PFSK-1 (cell line): ENCODE measurements at regions not wholly inside any gene's neighbourhood (a gene's known extent, or its start where the extent isn't known, plus 50 kb on each side); places are given as distances from the start of the nearest gene placed in this dataset.

Experiments used
- FOXP2 ChIP-seq: optimal IDR thresholded peaks from 2 replicates; pipeline ENCODE3; 2011; ENCODE audit warnings: borderline replicate concordance, control low read depth, inconsistent platforms; ENCODE audit not compliant: insufficient read depth; ENCODE audit errors: extremely low read length, extremely low read depth
- POLR2AphosphoS5 ChIP-seq: IDR thresholded peaks from 2 replicates; pipeline ENCODE4 v1.6.1; 2012; ENCODE audit warnings: low read depth, mild to moderate bottlenecking, control low read depth, low read length, moderate library complexity
- REST ChIP-seq, 2 experiments: IDR thresholded peaks; 2 replicates each; pipeline versions ENCODE4 v1.6.1 to v1.8.0; 2011 to 2012; ENCODE audit warnings: low read depth in 2 of 2, low read length in 2 of 2, control low read depth in 1 of 2, inconsistent platforms in 1 of 2, mild to moderate bottlenecking in 1 of 2, moderate library complexity in 1 of 2; ENCODE audit not compliant: insufficient read depth in 1 of 2
- SIN3A ChIP-seq: IDR thresholded peaks from 2 replicates; pipeline ENCODE4 v1.6.1; 2012; ENCODE audit warnings: mild to moderate bottlenecking, low read length, moderate library complexity, borderline replicate concordance; ENCODE audit not compliant: insufficient read depth
- TAF1 ChIP-seq: IDR thresholded peaks from 2 replicates; pipeline ENCODE4 v1.6.1; 2012; ENCODE audit warnings: low read length, control low read depth, borderline replicate concordance; ENCODE audit not compliant: insufficient read depth

GRCh38 chr1:219092206-219092605 lies 81.5 kb upstream of the LYPLAL1 start:
- TF ChIP-seq POLR2AphosphoS5 (no peak), REST (IDR thresholded peaks at IDR 0.05; ENCODE audit: insufficient read depth in 1 of 2, low read depth in 2 of 2, low read length in 2 of 2) (no peak), TAF1 (no peak), SIN3A (no peak), FOXP2 (no peak)
